ENCODE measurements at regions not wholly inside any gene's neighbourhood (a gene's known extent, or its start where the extent isn't known, plus 50 kb on each side); places are given as distances from the start of the nearest gene placed in this dataset.

DNA sequence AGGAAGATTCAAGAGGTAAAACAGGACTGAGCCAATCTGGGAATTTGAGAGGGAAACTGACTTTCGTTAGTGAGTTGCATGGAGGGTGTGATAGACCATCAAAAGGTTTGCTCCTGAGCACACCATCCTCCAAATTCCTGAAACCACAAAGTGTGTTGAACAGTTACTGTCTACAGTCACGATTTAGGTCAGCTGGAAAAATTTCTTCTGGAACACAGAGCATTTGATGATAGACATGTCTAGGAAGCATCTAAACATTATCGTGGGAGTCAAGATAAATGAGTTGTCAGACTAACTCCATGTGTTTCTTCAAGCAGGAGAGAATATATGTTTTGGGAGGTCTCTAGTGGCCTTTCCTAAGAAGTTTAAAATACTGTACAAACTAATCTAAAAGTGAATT is 449.4 kb upstream of the SLC14A2 start:
- no peaks in the 10 kb centered on the region for H3F3A ChIP-seq (ENCODE audit: low read length, unreplicated experiment)
- peak overlapping the region; percentile 100 for H3K27ac ChIP-seq (ENCODE audit: low read length)
- DNase-seq (no peak), ATAC-seq (no peak)
- no peaks in the 10 kb centered on the region for H3K9me3 ChIP-seq (ENCODE audit: low read length)
- no peaks in the 10 kb centered on the region for H3K36me3 ChIP-seq (ENCODE audit: low read depth, low read length)
- ChIA-PET POLR2A (ENCODE audit: unreplicated experiment) (no interaction called here), CTCF (no interaction called here)
- TF ChIP-seq, protein P1, sequence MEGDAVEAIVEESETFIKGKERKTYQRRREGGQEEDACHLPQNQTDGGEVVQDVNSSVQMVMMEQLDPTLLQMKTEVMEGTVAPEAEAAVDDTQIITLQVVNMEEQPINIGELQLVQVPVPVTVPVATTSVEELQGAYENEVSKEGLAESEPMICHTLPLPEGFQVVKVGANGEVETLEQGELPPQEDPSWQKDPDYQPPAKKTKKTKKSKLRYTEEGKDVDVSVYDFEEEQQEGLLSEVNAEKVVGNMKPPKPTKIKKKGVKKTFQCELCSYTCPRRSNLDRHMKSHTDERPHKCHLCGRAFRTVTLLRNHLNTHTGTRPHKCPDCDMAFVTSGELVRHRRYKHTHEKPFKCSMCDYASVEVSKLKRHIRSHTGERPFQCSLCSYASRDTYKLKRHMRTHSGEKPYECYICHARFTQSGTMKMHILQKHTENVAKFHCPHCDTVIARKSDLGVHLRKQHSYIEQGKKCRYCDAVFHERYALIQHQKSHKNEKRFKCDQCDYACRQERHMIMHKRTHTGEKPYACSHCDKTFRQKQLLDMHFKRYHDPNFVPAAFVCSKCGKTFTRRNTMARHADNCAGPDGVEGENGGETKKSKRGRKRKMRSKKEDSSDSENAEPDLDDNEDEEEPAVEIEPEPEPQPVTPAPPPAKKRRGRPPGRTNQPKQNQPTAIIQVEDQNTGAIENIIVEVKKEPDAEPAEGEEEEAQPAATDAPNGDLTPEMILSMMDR (conservative IDR thresholded peaks at IDR 0.05; ENCODE audit: low read depth, low read length) = no peak
- TF ChIP-seq EZH2phosphoT487 (IDR thresholded peaks at IDR 0.05; ENCODE audit: borderline replicate concordance, low read length) (no peak), EZH2 (IDR thresholded peaks at IDR 0.05; ENCODE audit: low read length, unreplicated experiment) (no peak)
- H3K4me1 ChIP-seq (ENCODE audit: insufficient read depth, low read length) = peaks cover 50% of the 10 kb centered on the region
- H3K79me2 ChIP-seq (ENCODE audit: low read length) = no peaks in the 10 kb centered on the region
- peak overlapping the region; percentile 61 for H3K4me2 ChIP-seq (ENCODE audit: low read length)
- no peak overlapping the region for H2AFZ ChIP-seq (ENCODE audit: low read length)
- BruUV-seq (replicated peaks) = no TSS peak
- H3K27me3 ChIP-seq (ENCODE audit: low read length) = no peaks in the 10 kb centered on the region
- intact Hi-C loops (cut with micrococcal nuclease) = loop anchor here (5.0 kb wide), 1 partner anchor 46 kb away; no protein-coding TSS in a partner anchor
- no peaks in the 10 kb centered on the region for H3K9me2 ChIP-seq (replicated peaks; ENCODE audit: low read length)
- no peak overlapping the region for H3K4me3 ChIP-seq (ENCODE audit: low read length)
- H3K9ac ChIP-seq (ENCODE audit: low read length) = peak overlapping the region; percentile 47; the same call in 1 of the 2 replicates
- H4K20me1 ChIP-seq (ENCODE audit: low read length) = no peaks in the 10 kb centered on the region

DNA sequence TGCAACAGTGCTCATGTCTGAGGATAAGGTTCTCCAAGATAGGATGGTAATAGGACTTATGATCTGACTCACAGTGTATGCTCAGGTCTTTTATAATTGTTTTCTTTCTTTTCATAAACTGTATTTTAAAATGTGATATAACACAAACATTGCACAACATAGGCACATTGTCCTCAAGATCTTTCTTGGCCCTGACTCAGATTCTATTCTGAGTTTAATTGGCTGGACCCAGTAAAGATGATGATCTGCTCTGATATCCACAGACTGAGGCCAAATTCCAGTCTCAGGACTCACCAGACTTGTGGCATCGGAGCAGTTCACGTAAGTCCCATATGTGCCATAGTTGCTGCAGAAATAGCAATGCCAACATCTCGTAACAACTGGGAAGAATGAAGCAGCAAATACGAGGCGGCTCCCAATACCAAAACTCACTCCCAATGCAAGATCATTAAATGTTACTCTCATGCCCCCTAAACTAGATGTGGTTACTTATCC is 448.9 kb upstream of the SLC14A2 start:
- Histone ChIP-seq H3K27me3 (ENCODE audit: low read length) (no peaks in the 10 kb centered on the region), H3K27ac (ENCODE audit: low read length) (peak overlapping the region; percentile 100), H3K9ac (ENCODE audit: low read length) (peak overlapping the region; percentile 84), H3K4me2 (ENCODE audit: low read length) (peak overlapping the region; percentile 85), H3K36me3 (ENCODE audit: low read depth, low read length) (no peaks in the 10 kb centered on the region), H3K4me1 (ENCODE audit: insufficient read depth, low read length) (peaks cover 50% of the 10 kb centered on the region), H3K79me2 (ENCODE audit: low read length) (no peaks in the 10 kb centered on the region), H4K20me1 (ENCODE audit: low read length) (no peaks in the 10 kb centered on the region), H2AFZ (ENCODE audit: low read length) (no peak overlapping the region), H3K9me3 (ENCODE audit: low read length) (no peaks in the 10 kb centered on the region), H3K9me2 (replicated peaks; ENCODE audit: low read length) (no peaks in the 10 kb centered on the region), H3F3A (ENCODE audit: low read length, unreplicated experiment) (no peaks in the 10 kb centered on the region), H3K4me3 (ENCODE audit: low read length) (peak overlapping the region; percentile 48; the same call in 1 of the 2 replicates)
- TF ChIP-seq EZH2 (IDR thresholded peaks at IDR 0.05; ENCODE audit: low read length, unreplicated experiment) (no peak), EZH2phosphoT487 (IDR thresholded peaks at IDR 0.05; ENCODE audit: borderline replicate concordance, low read length) (no peak)
- TF ChIP-seq, protein P1 (conservative IDR thresholded peaks at IDR 0.05; ENCODE audit: low read depth, low read length) = no peak
- ChIA-PET CTCF (no interaction called here), POLR2A (ENCODE audit: unreplicated experiment) (no interaction called here)
- ATAC-seq (peak; percentile 81), DNase-seq (peak; percentile 84)
- intact Hi-C loops (cut with micrococcal nuclease) = loop anchor here (5.0 kb wide), 1 partner anchor 46 kb away; no protein-coding TSS in a partner anchor
- no TSS peak for BruUV-seq (replicated peaks)

DNA sequence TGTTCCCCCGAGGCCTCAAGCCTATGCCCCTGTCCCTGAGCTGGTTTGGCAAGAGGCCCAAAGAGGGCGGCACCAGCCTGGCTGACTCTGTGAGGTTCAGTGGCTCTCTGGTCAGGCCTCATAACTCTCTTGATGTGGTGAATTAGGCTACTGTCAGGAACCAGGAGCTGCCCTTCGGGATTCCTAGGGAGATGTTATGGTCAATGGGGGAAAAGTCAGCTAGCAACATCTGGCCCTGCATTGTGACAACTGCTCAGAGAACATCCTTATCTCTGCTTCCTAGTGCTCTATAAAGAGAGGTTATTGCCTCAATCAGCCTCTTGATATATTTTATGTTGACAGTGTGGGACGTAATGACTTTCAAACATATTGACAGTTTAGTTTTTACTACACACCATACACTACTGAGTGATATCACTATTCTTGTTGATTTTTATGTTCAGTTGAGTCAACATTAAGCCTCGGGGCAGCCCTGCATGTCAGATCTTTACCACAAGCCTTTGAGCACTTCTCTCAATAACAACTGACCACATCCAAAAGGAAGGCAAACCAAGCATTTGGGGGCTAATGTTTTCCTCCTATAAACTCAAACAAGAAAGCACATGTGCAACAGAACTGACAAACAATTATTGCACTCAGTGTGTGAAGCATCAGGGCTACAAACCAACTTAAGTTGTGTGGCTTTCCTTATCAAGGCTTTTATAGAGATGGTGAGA is 448.3 kb upstream of the SLC14A2 start:
- no peaks in the 10 kb centered on the region for H4K20me1 ChIP-seq (ENCODE audit: low read length)
- H3K36me3 ChIP-seq (ENCODE audit: low read depth, low read length) = no peaks in the 10 kb centered on the region
- peak overlapping the region; percentile 100 for H3K27ac ChIP-seq (ENCODE audit: low read length)
- TF ChIP-seq EZH2 (IDR thresholded peaks at IDR 0.05; ENCODE audit: low read length, unreplicated experiment) = no peak
- TF ChIP-seq, protein P1 (conservative IDR thresholded peaks at IDR 0.05; ENCODE audit: low read depth, low read length) = no peak
- peak overlapping the region; percentile 84 for H3K9ac ChIP-seq (ENCODE audit: low read length)
- H3K27me3 ChIP-seq (ENCODE audit: low read length) = no peaks in the 10 kb centered on the region
- no peak overlapping the region for H2AFZ ChIP-seq (ENCODE audit: low read length)
- ChIA-PET POLR2A (ENCODE audit: unreplicated experiment) (interaction anchor here (0.5 kb wide), 1 partner anchor 1430 kb away, joined by 3 read pairs; no protein-coding TSS in a partner anchor), CTCF (no interaction called here)
- DNase-seq (peak; percentile 64), ATAC-seq (peak; percentile 29)
- H3K79me2 ChIP-seq (ENCODE audit: low read length) = no peaks in the 10 kb centered on the region
- no peaks in the 10 kb centered on the region for H3F3A ChIP-seq (ENCODE audit: low read length, unreplicated experiment)
- H3K9me2 ChIP-seq (replicated peaks; ENCODE audit: low read length) = no peaks in the 10 kb centered on the region
- H3K4me1 ChIP-seq (ENCODE audit: insufficient read depth, low read length) = peaks cover 50% of the 10 kb centered on the region
- intact Hi-C loops (cut with micrococcal nuclease) = loop anchor here (5.0 kb wide), 1 partner anchor 45 kb away; no protein-coding TSS in a partner anchor
- no TSS peak for BruUV-seq (replicated peaks)
- H3K4me2 ChIP-seq (ENCODE audit: low read length) = peak overlapping the region; percentile 85
- no peaks in the 10 kb centered on the region for H3K9me3 ChIP-seq (ENCODE audit: low read length)
- peak overlapping the region; percentile 48; the same call in 1 of the 2 replicates for H3K4me3 ChIP-seq (ENCODE audit: low read length)

Data from PC-3 (cell line).